ENCODE measurements at regions not wholly inside any gene's neighbourhood (a gene's known extent, or its start where the extent isn't known, plus 50 kb on each side); places are given as distances from the start of the nearest gene placed in this dataset.

GRCh38 chrX:8253096-8253495 is 82.0 kb upstream of the VCX2 start:
- in situ Hi-C loops (cut with HindIII; ENCODE audit: low pct_unique_long_range_greater_than_20kb, low sequenced_read_pairs) (no loop called here), intact Hi-C loops (cut with micrococcal nuclease; ENCODE audit: unreplicated experiment) (no loop called here)
- Histone ChIP-seq H3K36me3 (ENCODE audit: control insufficient read depth, insufficient read depth, low read length) (no peaks in the 10 kb centered on the region), H3K27me3 (ENCODE audit: control insufficient read depth, insufficient read depth, low read length) (no peaks in the 10 kb centered on the region), H3K4me3 (ENCODE audit: low read depth in 2 of 2, low read length in 2 of 2) (no peak overlapping the region), H3K27ac (ENCODE audit: low read length) (no peak overlapping the region), H3K9me3 (ENCODE audit: control insufficient read depth, insufficient read depth, low read depth, low read length) (no peaks in the 10 kb centered on the region), H3K4me1 (ENCODE audit: control insufficient read depth, insufficient read depth, low read length) (no peaks in the 10 kb centered on the region)
- TF ChIP-seq CTCF (IDR thresholded peaks at IDR 0.05) (no peak), REST (IDR thresholded peaks at IDR 0.05; ENCODE audit: insufficient read depth in 1 of 2, low read depth in 2 of 2, low read length in 1 of 2) (no peak), TCF7L2 (IDR thresholded peaks at IDR 0.05; ENCODE audit: low read depth, low read length) (no peak), POLR2AphosphoS5 (IDR thresholded peaks at IDR 0.05; ENCODE audit: low read depth, low read length) (no peak), SIN3A (IDR thresholded peaks at IDR 0.05; ENCODE audit: borderline replicate concordance, insufficient read depth, low read depth, low read length) (no peak)
- DNase-seq (ENCODE audit: low read depth, low spot score) (no peak), ATAC-seq (no peak)
- ChIA-PET CTCF (no interaction called here), POLR2A (no interaction called here)
- no TSS peak for BruUV-seq (replicated peaks)

GRCh38 chrX:8254401-8254800 is 83.3 kb upstream of the VCX2 start:
- Histone ChIP-seq H3K36me3 (ENCODE audit: control insufficient read depth, insufficient read depth, low read length) (no peaks in the 10 kb centered on the region), H3K4me1 (ENCODE audit: control insufficient read depth, insufficient read depth, low read length) (no peaks in the 10 kb centered on the region), H3K4me3 (ENCODE audit: low read depth in 2 of 2, low read length in 2 of 2) (no peak overlapping the region), H3K9me3 (ENCODE audit: control insufficient read depth, insufficient read depth, low read depth, low read length) (no peaks in the 10 kb centered on the region), H3K27ac (ENCODE audit: low read length) (no peak overlapping the region), H3K27me3 (ENCODE audit: control insufficient read depth, insufficient read depth, low read length) (no peaks in the 10 kb centered on the region)
- no peak for ATAC-seq
- BruUV-seq (replicated peaks): no TSS peak
- in situ Hi-C loops (cut with HindIII; ENCODE audit: low pct_unique_long_range_greater_than_20kb, low sequenced_read_pairs): no loop called here
- intact Hi-C loops (cut with micrococcal nuclease; ENCODE audit: unreplicated experiment): no loop called here
- no peak for TF ChIP-seq TCF7L2 (IDR thresholded peaks at IDR 0.05; ENCODE audit: low read depth, low read length)
- TF ChIP-seq POLR2AphosphoS5 (IDR thresholded peaks at IDR 0.05; ENCODE audit: low read depth, low read length): no peak
- TF ChIP-seq CTCF (IDR thresholded peaks at IDR 0.05): no peak
- TF ChIP-seq REST (IDR thresholded peaks at IDR 0.05; ENCODE audit: insufficient read depth in 1 of 2, low read depth in 2 of 2, low read length in 1 of 2): no peak
- TF ChIP-seq SIN3A (IDR thresholded peaks at IDR 0.05; ENCODE audit: borderline replicate concordance, insufficient read depth, low read depth, low read length): no peak
- CTCF ChIA-PET: no interaction called here
- no peak for DNase-seq (ENCODE audit: low read depth, low spot score)
- POLR2A ChIA-PET: no interaction called here

All from Panc1 (cell line).